ENCODE measurements at regions not wholly inside any gene's neighbourhood (a gene's known extent, or its start where the extent isn't known, plus 50 kb on each side); places are given as distances from the start of the nearest gene placed in this dataset.

GRCh38 chr12:19890024-19890423, 450.7 kb downstream of the AEBP2 start:
- TF ChIP-seq, protein P1, sequence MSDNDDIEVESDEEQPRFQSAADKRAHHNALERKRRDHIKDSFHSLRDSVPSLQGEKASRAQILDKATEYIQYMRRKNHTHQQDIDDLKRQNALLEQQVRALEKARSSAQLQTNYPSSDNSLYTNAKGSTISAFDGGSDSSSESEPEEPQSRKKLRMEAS (IDR thresholded peaks at IDR 0.05), result no peak
- no peak for TF ChIP-seq CTCF (IDR thresholded peaks at IDR 0.05; ENCODE audit: low read depth, low read length, missing input control)
- no peak for TF ChIP-seq YY1 (IDR thresholded peaks at IDR 0.05)
- TF ChIP-seq GABPA (IDR thresholded peaks at IDR 0.05 in 1 of 2, conservative IDR thresholded peaks at IDR 0.05 in 1 of 2), result no peak
- TF ChIP-seq RAD21 (IDR thresholded peaks at IDR 0.05), result no peak
- TF ChIP-seq, protein P2, sequence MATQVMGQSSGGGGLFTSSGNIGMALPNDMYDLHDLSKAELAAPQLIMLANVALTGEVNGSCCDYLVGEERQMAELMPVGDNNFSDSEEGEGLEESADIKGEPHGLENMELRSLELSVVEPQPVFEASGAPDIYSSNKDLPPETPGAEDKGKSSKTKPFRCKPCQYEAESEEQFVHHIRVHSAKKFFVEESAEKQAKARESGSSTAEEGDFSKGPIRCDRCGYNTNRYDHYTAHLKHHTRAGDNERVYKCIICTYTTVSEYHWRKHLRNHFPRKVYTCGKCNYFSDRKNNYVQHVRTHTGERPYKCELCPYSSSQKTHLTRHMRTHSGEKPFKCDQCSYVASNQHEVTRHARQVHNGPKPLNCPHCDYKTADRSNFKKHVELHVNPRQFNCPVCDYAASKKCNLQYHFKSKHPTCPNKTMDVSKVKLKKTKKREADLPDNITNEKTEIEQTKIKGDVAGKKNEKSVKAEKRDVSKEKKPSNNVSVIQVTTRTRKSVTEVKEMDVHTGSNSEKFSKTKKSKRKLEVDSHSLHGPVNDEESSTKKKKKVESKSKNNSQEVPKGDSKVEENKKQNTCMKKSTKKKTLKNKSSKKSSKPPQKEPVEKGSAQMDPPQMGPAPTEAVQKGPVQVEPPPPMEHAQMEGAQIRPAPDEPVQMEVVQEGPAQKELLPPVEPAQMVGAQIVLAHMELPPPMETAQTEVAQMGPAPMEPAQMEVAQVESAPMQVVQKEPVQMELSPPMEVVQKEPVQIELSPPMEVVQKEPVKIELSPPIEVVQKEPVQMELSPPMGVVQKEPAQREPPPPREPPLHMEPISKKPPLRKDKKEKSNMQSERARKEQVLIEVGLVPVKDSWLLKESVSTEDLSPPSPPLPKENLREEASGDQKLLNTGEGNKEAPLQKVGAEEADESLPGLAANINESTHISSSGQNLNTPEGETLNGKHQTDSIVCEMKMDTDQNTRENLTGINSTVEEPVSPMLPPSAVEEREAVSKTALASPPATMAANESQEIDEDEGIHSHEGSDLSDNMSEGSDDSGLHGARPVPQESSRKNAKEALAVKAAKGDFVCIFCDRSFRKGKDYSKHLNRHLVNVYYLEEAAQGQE (IDR thresholded peaks at IDR 0.05), result no peak
- no peak for TF ChIP-seq NR2F2 (IDR thresholded peaks at IDR 0.05)
- no peak for TF ChIP-seq JUND (IDR thresholded peaks at IDR 0.05)
- TF ChIP-seq, protein P3, sequence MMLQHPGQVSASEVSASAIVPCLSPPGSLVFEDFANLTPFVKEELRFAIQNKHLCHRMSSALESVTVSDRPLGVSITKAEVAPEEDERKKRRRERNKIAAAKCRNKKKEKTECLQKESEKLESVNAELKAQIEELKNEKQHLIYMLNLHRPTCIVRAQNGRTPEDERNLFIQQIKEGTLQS (IDR thresholded peaks at IDR 0.05), result no peak
- no peak for TF ChIP-seq ZBTB33 (IDR thresholded peaks at IDR 0.05)
- TF ChIP-seq EGR1 (IDR thresholded peaks at IDR 0.05; ENCODE audit: low read depth in 2 of 2), result no peak
- TF ChIP-seq TAF1 (conservative IDR thresholded peaks at IDR 0.05), result no peak
- no peak for TF ChIP-seq RXRA (IDR thresholded peaks at IDR 0.05)
- no peak for TF ChIP-seq FOXA1 (IDR thresholded peaks at IDR 0.05)
